ENCODE measurements at regions not wholly inside any gene's neighbourhood (a gene's known extent, or its start where the extent isn't known, plus 50 kb on each side); places are given as distances from the start of the nearest gene placed in this dataset.

DNA sequence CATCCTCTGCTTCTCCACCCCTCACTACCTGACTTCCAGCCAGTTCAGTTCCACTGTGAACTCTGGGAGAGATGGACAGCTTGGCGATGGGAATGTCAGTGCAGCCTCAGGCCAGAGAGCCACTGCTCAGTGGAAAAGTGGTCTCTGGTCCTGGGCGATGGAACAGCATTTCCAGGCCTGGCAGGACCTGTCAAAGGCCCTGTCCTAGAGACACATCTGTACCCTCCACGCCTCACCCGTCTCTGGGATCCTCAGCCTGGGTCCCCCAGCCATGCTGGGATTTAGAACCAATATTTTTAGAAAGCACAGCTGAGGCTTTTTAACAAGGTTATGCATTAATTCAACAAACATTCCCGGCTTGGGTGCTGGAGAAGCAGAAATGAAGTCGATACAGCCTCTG, 165.7 kb downstream of the MN1 start:
- no peak for DNase-seq (ENCODE audit: low read depth)

DNA sequence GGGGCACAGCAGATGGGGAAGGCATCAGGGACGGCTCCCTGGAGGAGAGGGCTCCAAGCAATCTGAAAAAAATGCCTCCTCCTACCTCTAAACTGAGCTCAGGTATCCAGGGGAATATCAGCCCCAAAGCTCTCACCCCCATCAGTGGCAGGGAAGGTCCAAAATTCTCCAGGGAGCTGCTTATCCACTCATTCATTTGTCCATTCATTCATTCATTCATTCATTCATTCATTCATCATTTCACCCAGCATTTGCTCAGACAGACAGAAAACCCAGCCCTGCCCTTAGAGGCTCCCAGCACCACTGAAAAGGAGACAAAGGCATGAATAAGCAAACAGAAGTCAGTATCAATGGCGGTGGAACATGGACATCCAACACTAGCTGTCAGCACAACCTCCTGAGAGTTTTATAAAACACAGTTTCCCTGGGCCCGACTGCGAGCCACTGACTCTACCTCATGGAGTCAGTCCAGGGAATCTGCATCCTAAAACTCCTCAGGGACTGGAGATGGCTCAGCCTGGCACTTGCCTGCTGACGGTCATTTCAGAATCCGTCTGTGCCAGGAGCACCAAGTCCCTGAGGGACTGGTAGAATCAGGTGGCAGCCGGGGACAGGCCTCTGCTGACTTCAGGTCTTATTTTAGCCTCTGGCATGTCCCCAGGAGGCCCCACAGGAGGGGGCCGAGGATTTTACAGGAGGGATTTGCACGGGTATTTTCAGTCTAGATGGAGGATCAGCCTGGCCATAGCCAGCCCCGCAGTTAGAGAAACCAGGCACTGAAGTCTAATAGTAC, 164.6 kb downstream of the MN1 start:
- no peak for DNase-seq (ENCODE audit: low read depth)

DNA sequence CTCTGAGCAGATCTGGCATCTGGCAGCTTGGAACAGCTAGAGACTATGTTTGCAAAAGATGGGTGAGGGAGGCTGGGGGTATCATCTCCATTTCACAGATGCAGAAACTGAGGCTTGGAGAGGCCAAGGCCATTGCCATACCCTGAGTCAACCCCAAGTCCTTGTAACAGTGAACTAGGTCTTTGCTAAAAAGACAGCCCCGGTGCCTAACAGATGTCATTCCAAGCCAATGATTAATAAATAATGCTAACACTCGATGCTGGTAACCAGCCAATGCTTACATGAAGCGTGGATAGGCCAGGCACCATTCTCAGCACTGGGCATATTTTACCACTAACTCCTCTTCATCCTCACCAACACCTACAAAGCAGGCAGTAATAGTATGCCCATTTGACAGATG, 164.0 kb downstream of the MN1 start:
- peak; percentile 69 for DNase-seq (ENCODE audit: low read depth)

DNA sequence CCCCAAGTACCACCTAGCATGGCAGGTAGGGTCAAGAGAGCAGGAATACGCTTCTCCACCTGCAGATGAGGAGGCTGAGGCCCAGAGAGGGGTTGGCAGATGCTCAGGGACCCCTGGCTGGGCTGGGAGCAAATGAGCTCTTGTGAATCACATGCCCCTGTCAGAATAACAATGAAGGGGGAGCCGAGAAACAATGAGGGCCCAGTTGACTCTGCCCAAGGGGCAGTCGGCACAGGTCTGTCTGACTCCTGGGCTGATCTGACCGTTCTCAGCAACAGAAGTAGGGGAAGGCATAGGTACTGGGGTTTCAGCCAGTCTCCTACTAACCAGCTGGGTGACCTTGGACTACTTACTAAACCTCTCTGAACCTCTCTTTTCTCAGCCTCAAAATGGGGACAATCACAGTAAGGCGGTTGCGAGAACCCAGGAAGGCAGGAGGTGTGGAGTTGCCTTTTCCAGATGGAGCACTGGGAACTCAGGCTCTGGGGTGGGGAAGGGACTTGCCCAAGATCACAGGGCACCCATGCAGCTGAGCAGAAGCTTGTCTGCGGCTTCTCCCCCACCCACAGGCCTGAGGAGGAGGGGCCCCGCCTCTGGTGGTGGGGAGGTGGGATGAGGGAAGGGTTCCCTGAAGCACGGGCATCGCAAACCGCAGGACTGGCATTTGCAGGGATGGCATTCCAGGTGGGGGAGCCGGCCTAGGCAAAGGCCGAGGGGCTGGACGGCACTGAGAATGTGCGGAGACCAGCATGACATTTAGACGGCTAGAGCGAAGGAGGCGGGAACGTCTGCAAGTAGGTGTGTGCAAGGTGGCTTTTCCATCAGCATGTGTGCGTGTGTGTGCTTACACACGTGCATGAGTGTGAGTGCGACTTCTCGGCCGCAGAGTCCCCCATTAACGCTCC, 163.0 kb downstream of the MN1 start:
- no peak for DNase-seq (ENCODE audit: low read depth)

DNA sequence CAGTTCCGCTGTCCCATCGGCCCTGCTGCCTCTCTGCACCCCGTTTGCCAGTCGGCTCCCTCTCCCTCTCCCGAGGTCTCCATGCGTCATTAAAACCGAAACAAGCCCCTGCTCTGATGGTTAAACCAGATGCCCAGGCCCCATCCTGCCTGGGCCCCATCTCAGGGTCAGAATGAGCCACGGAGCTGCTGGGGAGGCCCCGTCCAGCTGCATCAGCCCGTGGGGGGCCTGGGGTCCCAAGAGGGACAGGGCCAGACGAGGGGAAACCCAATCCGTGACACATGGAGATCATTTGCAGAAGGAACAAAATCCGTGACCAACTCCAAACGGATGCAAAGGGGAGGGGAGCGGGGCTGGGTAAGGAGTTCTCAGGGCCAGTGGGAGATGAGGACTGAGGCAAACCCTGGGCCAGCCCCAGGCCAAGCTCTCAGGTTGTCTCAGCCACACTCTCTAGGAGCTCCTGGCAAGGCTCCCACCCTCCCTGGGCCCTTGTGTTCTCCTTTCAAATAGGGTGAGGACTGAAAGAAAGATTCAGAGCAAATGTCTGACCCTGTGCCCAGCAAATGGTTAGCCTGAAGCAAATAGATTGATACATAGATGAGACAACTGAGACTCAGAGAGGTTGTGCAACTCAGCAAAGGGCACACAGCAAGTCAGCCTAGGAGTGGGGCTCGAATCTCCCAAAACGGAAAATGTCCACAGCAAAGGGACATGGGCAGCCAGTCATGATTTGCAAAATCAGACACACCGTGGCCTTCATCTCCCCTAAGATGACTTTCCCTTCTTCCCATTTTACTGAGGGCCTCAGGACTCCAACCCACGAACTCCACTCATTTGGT, 162.1 kb downstream of the MN1 start:
- no peak for DNase-seq (ENCODE audit: low read depth)

DNA sequence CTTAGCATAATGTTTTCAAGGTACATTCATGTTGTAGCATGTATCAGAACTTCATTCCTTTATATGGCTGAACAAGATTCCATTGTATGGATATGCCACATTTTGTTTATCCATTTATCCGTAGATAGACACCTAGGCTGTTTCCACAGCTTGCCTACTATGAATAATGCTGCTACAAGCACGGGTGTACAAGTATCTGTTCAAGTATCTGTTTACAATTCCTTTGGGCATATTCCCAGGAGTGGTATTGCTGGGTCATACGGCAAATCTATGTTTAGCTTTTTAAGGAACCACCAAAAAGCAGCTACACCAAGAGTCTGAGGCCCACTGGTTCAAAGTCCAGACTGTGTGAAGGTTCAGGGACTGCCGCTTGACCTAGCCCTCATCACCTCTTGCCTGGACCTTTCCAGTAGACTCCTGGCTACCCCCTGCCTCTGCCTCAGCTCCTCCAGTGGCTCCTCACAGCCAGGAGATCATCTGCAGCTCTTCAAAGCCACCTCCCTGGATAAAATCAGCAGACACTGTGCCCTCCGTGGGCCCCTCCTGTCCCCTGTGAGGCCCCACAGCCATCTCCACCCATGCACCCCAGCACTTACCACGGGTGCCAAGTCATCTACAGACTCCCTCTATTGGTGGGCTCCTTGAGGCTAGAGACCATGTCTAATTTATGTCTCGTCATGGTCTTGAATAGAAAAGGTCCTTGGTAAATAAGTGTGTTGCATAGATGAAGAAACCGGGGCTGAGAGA, 160.3 kb downstream of the MN1 start:
- DNase-seq (ENCODE audit: low read depth), result no peak

DNA sequence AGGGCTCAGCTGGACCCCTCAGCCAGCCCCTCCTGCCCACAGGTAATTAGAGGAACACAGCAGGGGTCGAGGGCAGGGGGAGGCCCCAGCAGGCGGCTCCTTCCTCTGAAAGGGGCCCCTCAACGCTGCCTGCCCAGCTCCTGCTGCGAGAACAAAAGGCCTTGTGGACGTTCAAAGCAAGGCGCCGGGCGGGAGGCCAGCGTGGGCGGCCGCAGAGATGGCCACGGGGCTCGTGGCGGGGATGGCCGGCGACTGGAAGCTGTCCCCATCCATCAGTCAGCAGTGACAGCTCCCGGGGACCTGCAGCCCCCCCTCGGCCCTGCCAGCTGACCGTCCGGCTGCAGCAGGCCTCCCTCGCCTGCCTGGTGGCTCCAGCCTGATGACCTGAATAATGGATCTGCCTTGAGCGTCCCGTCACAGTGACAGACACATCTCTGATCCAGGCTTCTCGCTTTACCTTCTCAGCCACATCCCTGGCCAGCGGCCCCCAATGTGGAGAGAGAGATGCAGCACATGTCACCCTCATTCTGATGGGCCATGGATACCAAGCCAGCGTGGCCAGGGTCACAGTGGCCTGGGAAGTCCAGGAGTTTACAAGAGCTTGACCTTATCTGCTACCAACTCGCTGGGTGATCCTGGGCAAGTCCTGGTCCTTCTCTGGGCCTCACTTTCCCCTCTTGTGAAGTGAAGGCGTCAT, 159.3 kb downstream of the MN1 start:
- no peak for DNase-seq (ENCODE audit: low read depth)

DNA sequence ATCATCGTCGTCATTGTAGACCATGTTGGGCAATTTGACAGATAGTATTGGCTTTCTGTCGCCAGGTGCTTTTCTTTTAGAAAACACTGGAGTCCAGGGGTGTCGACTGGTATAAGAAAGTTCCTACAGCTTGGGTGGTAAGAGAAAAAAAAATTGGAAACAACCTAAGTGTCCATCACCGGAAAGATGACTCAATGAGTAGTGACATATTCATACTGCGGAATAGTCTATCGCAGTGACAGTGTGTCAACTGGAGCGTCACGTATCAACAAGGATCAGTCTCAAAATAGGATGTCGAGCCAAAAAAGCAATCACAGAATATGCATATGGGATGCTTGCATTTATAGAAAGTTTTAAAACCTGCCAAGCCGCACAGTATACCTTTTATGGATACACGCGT, 157.6 kb downstream of the MN1 start:
- DNase-seq (ENCODE audit: low read depth), result no peak

DNA sequence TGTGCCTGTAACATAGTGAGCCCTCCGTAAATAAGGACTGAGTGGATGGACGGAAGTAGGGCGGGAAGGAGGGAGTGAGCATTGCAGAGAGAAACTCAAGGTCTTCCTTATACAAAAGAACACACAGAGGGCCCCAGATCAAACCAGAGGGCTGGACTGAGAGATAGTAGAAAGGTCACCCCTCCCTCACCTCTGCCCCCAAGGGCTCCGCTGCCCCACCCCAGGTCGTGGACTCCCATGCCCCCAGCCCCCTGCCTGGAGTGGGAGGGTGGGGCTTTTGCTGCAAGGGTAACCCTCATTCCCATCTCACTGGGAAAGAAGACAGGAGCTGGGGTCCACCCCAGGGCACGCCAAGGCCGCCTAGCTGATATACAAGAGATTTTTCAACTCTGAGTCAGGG, 157.0 kb downstream of the MN1 start:
- no peak for DNase-seq (ENCODE audit: low read depth)

DNA sequence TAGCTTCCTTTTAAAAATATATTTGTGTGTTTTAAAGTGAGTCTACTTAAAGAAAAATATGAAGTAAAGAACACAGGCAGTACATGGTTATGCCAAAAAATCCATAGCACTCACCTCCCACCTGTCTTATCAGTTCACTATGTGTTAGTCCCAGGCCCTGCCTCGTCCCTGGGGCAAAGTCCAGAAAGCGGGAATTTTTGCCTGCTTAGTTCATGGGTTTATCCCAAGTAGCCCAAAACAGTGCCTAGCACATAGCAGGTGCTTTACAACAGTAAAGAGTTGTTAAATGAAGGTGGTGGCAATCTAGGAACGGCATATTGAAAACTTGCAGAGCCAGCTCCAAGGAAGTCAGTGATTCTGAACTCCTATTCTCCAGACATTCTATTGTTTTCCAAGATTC, 154.0 kb downstream of the MN1 start:
- no peak for DNase-seq (ENCODE audit: low read depth)

DNA sequence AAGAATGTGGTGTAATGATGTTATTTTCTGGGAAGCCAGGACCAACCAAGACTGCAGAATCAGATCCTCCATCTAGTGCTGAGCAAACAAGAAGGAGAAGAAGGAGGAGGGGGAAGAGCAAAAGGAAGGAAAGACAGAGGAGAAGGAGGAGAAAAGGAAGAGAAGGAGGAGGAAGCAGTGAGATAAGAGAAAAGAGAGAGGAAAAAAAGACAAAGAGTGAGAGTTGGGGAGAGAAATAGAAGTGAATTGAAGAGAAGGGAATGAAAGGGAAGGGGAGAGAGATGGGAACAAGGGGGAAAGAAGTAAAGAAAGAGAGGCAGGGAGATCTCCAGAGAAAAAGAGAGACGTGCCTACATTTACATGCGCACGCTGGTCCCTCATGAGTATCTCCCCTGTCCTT, 153.5 kb downstream of the MN1 start:
- DNase-seq (ENCODE audit: low read depth), result no peak

DNA sequence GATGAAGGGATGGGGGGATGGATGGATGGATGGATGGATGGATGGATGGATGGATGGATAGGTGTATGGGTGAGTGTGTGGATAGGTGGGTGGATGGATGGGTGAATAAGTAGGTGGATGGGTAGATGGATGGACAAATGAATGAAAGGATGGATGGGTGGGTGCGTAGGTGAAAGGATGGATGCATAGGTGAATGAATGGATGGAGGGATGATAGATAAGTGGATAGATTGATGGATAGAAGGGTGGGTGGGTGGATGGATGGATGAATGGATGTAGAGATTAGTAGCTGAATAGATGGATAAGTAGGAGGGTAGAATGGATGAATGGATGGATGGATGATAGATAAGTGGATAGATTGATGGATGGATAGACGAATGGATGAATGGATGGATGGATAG, 152.7 kb downstream of the MN1 start:
- no peak for DNase-seq (ENCODE audit: low read depth)

DNA sequence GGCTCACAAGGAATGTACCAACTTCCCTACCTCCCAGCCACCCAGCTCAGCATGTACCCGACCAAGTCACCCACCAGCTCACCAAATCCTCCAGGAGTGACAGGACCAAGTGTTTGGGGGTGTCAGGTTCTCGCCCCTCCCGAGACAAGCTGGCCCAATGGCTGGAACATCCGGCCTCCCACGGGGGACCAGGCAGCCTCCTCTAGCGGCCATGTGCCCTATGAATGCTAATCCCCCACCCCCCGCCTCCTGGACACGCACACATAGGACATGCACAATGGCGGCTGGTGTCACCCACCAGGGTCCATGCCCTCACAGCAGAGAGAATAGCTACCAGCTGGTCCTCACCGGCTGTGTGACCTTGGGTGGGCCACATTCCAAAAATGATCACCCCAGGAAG, 151.0 kb downstream of the MN1 start:
- DNase-seq (ENCODE audit: low read depth), result no peak

DNA sequence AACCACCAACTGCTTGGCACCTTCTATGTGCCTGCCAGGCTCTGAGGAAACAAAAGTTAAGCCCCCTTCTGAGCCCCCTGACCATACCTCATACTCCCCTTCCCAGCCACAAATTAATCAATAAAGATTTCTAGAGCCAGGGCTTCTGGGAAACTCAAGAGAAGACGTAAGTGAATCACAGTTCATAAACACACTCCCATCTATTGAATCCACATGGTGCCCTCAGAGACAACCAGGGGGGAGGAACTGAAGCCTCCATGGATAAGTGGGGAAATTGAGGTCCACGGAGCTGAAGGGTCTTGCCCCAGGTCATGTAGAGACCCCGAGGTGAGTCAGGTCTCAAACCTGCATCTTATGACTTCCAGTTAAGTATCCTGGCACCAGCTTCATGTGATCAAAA, 150.6 kb downstream of the MN1 start:
- no peak for DNase-seq (ENCODE audit: low read depth)

DNA sequence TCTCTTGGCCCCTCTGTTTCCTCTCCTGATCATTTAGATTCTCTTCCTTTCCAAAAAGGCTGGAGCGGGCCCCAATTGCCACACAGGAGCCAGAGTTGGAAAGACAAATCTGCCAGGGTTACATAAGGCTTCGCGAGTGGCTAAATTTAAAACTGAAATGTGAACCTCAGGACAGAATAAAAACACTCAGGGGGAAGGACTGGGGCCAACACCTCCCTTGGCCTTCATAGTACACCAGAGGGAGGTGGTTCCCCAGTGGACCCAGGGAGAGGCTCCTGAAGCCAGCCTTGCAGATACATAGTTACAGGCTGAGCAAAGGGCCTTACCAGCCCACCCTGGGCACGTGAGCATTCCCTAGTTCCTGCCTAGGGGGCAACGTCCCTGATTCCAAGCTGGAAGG, 150.1 kb downstream of the MN1 start:
- DNase-seq (ENCODE audit: low read depth), result no peak

DNA sequence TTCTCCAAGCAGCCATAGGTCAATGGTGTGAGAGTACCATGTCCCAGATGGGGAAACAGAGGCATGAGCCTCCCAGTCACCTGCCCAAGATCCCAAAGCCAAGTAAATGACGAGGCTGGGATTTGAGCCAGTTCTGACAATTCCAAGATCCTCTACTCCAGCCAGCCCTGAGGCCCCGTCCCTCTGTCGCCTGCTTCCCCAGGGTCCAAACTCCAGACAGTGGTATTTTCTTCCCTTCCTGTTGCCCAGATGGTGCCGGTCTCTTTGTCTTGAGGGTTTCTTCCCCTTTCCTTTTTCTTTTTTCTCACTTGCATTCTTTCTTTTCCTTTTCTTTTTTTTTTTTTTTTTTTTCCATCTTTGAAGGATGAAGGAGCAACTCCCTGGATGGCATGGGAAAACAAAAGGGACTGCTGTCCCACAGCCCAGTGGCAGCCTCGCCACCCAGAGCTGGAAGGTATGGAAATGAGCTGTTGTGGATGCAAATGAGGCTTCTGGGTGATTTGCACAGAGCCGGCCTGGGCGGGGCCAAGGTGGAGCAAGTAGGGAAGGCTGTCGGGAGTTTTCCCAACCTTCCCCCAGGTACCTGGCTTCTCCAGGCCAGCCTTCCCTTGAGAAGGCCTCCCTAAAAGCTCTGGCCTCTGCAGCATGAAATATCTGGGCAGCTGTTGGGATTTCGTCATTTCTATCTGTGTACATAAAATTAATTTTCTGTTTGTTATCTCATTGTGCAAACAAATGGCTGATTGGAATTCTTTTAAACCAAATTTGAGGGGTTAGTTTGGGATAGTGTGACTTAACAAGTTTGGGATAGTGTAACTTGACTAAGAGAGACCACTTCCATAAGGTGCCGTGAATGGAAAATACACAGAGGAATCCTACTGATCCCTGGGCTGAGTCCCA, 146.8 kb downstream of the MN1 start:
- no peak for DNase-seq (ENCODE audit: low read depth)

DNA sequence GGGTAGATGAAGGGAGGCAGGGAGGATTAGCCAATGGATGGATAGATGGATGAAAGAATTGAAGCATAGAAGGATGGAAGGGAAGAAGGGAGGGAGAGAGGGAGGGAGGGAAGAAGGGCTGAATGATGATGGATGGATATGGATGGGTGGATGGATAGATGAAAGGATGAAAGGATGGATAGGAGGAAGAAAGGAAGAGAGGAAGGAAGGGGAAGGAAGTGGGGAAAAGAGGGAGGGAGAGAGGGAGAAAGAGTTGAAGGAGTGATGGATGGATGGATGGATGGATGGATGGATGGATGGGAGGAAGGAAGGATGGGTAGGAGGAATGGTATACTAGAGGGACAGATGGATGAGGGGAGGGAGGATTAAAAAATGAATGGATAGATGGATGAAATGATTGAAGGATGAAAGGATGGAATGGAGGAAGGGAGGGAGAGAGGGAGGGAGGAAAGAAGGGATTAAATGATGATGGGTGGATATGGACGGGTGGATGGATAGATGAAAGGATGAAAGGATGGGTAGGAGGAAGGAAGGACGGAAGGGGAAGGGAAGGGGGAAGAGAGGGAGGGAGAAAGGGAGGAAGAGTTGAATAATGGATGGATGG, 145.9 kb downstream of the MN1 start:
- DNase-seq (ENCODE audit: low read depth), result no peak

DNA sequence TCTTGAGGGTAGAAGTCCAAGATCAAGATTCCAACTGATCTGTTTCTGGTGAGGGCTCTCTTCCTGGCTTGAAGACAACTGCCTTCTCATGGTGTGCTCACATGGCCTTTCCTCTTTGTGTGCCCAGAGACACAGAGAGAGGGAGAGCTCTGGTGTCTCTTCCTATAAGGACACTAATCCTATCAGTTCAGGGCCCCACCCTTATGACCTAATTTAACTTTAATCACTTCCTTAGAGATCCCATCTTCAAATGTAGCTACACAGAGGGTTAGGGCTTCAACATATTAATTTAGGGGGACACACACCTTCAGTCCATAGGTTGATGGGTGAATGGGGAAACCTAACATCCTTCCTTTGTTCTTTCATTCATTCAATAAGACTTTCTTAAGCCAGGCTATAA, 144.6 kb downstream of the MN1 start:
- no peak for DNase-seq (ENCODE audit: low read depth)

DNA sequence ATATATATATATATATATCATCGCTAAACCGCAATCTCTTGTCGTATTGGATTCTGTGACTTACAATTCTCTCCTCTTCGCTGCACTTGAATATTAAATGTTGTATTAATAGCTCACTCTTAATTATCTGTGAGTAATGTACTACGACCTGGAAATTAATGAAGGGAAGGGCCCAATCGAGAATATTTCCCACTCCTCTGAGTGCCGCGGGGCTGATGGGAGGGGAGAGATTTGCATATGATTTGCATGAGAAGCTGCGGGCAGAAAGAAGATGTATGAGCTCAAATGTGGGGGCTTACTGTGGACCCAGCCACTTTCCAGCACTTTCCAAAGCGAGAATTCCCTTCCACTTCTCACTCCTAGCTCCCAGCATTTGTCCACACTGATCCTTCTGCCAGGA, 141.2 kb downstream of the MN1 start:
- no peak for DNase-seq (ENCODE audit: low read depth)

Data from EH (cell line).